ENCODE measurements at regions not wholly inside any gene's neighbourhood (a gene's known extent, or its start where the extent isn't known, plus 50 kb on each side); places are given as distances from the start of the nearest gene placed in this dataset.
"Not testable (repeated sequence)": the region's sequence is repeated elsewhere in the genome, so short reads cannot be mapped to it uniquely, and the experiment has no call there.

- no peak for DNase-seq (ENCODE audit: low spot score)
Observed at GRCh38 chr12:105581420-105581819, 250.9 kb downstream of the C12orf75 start.

DNA sequence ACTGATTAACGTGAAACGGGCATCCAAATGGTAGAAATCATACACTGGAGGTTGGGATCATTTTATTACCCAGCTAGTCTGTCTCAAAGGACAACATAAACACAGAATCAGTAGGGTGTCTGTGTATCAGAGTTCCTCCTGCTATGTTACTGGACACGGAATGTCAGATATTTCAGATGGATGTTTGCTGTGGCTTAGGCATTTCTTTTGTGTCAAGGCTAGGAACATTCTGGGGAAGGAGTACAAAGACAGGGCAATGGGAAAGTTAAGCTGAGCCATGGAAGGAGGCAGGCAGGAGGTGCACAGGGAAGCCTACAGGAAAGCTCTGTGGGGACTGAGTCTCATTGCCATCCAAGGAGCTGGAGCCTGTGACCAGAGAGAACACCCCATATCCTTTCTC lies 254.6 kb downstream of the C12orf75 start:
- DNase-seq (ENCODE audit: low spot score): no peak

- DNase-seq (ENCODE audit: low spot score): no peak
Observed at GRCh38 chr12:105587237-105587636, 256.7 kb downstream of the C12orf75 start.

DNA sequence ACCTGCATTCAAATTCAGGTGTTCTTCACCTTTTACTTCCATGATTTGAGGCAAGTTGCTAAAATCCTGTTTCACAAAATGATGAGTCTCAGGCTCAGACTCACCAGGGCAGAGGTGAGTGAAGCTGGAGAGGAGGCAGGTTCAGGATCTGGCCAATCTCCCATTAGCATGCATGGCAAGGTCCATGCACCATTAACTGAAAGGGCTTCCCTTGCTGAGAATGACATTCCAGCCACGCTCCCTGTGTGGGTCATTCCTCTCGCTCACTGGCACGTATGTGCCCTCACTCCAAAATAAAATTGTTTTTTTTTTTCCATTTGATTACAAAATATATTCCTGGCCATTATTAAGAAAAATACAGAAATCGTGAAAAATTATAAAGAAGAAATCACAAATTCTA lies 257.6 kb downstream of the C12orf75 start:
- DNase-seq (ENCODE audit: low spot score): no peak

DNA sequence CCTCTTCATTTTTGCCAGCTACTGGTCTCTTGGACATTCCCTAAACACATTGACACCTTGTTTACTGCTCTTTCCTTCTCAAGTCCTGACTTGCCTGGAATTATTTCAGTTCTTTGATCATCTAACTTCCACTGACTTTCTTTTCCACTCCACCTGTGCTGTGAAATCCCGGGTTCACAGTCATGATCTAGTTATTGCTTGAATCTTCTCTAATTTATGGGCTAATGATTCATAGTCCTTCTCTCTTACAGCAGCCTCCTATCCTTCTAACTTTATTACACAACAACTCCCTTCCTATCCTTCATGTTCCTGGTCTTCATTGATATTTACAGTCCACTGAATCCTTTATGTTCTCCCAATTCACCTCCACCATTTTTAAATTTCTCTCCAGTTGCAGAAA lies 260.1 kb downstream of the C12orf75 start:
- no peak for DNase-seq (ENCODE audit: low spot score)

GRCh38 chr12:105595440-105595839 lies 264.9 kb downstream of the C12orf75 start:
- no peak for DNase-seq (ENCODE audit: low spot score)

GRCh38 chr12:105596731-105597130 lies 266.2 kb downstream of the C12orf75 start:
- DNase-seq (ENCODE audit: low spot score): no peak

DNA sequence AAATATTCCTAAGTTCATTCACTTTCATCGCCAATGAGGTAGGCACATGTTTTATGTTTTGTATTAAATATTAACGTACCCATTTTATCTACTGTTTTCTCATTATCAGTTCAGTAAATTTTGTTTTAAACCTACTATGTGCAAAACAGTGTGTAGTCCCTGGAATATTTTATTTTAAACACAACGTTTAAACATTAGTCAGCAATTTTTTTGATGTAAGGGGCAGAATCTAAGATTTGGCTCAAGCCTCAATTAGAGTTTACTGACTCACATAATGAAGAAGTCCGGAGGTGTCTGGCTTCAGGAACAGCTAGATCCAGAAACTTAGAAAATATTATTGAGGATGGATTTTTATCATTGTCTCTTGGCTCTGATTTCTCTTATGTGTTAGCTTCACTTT lies 267.5 kb downstream of the C12orf75 start:
- DNase-seq (ENCODE audit: low spot score): no peak

GRCh38 chr12:105600911-105601545 lies 270.5 kb downstream of the C12orf75 start:
- DNase-seq (ENCODE audit: low spot score): no peak

GRCh38 chr12:105602312-105602711 lies 271.8 kb downstream of the C12orf75 start:
- DNase-seq (ENCODE audit: low spot score): not testable (repeated sequence)

DNA sequence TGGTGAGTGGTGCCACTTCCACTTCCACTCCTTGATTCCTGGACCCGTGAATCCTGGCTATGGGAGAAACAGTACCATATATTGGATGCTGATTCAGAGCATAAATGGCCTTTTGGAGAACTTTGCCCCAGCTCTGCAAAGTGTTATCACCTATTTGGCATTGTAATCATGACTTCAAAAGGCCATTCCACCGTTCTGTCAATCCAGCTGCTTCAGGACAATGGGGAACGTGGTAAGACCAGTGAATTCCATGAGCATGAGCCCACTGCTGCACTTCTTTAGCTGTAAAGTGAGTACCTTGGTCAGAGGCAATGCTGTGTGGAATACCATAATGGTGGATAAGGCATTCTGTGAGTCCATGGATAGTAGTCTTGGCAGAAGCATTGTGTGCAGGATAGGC lies 273.8 kb downstream of the C12orf75 start:
- DNase-seq (ENCODE audit: low spot score): not testable (repeated sequence)

GRCh38 chr12:105606613-105607012 lies 276.1 kb downstream of the C12orf75 start:
- not testable (repeated sequence) for DNase-seq (ENCODE audit: low spot score)

- not testable (repeated sequence) for DNase-seq (ENCODE audit: low spot score)
Observed at GRCh38 chr12:105609001-105609400, 278.5 kb downstream of the C12orf75 start.

GRCh38 chr12:105610459-105610858 lies 280.0 kb downstream of the C12orf75 start:
- no peak for DNase-seq (ENCODE audit: low spot score)

DNA sequence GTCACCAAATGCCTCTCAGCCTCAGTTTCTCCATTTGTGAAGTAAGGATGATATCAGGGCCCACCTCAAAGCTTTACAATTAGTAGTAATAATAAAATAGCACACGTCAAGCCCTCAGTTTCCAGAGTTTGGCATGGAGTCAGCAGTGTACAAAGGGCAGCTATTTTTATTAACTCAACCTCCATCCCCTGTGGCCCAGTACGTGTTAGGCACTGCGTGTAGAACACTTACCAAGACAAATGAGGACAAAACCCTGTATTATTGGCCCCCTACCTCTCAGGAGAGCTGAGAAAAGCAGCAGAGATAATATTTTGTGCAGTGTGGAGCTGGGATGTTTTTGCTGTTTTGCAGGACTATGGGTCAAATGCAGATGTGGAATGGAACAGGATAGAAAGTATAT lies 280.8 kb downstream of the C12orf75 start:
- DNase-seq (ENCODE audit: low spot score): no peak

- no peak for DNase-seq (ENCODE audit: low spot score)
Observed at GRCh38 chr12:105613269-105613668, 282.8 kb downstream of the C12orf75 start.

- no peak for DNase-seq (ENCODE audit: low spot score)
Observed at GRCh38 chr12:105613887-105614286, 283.4 kb downstream of the C12orf75 start.

- no peak for DNase-seq (ENCODE audit: low spot score)
Observed at GRCh38 chr12:105616971-105617540, 286.6 kb downstream of the C12orf75 start.

DNA sequence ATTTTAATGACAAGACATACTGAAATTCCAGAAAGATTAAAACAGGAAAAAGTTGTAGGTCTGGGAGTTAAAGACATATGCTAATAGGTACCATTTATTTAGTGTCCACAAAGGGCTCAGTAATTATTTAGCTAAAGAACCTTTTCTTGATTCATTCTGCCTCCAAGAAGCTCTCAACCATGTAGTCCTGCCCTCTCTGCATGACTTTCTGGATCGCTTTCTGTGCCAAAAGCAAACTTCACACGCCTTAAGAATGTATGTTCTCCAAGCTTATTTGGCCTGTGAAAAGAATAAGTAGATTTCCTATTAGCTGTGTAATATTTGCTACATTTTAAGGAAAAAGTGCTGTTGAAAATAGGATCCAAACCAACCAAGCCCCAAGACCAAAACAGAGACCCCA lies 291.7 kb downstream of the C12orf75 start:
- no peak for DNase-seq (ENCODE audit: low spot score)

DNA sequence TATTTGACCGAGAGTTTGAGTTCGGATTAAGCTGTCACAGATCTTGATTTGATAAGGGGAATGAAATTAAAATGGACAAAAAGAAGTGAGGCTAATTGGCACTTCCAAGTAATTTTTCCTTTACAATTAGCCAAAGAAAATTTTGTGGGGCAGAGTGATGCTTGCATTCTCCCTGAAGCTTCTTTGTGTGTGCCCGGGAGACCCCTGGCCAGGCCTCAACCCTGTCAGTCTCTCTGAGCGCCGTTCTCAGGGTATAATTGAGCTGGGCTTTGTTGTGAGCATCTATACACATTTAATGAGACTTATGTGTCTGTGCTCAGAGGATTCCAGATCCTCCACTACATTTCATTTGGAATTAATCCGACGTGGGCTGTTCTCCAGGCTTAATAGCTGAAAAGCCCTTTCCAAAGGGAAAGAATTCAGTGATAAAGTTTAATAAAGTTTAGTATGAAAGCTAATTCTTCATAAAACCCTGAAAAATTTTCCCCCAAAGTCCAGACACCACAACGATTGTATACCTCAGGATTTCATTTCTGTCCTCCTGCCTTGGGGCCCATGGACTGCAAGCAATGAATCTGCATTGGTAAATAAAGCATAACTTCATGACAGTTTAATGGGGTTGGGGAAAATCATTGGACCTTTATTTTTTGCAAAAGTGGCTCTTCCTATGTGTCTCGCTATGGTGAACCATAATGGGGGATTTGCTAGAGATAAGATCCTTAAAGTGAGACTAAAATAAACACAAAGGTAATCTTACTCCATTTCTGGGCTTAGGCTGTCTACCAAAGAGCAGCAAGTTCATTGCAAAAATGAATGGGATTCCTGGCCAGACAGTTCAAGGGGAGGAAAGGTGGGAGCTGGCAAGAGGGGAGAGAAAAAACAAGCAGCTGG lies 292.6 kb downstream of the C12orf75 start:
- no peak for DNase-seq (ENCODE audit: low spot score)

DNA sequence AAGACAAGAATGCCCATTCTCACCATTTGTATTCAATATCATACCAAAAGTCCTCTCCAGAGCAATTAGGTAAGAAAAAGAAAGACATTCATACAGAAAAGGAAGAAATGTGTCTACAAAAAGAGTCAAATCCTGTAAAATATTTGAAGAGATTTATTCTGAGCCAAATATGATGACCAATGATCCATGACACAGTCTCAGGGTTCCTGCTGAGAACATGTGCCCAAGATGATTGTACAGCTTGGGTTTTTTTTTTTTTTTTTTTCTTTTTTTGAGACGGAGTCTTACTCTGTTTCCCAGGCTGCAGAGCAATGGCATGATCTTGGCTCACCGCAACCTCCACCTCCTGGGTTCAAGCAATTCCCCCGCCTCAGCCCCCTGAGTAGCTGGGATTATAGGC lies 296.2 kb downstream of the C12orf75 start:
- no peak for DNase-seq (ENCODE audit: low spot score)

GRCh38 chr12:105637470-105637869 lies 307.0 kb downstream of the C12orf75 start:
- no peak for DNase-seq (ENCODE audit: low spot score)

DNA sequence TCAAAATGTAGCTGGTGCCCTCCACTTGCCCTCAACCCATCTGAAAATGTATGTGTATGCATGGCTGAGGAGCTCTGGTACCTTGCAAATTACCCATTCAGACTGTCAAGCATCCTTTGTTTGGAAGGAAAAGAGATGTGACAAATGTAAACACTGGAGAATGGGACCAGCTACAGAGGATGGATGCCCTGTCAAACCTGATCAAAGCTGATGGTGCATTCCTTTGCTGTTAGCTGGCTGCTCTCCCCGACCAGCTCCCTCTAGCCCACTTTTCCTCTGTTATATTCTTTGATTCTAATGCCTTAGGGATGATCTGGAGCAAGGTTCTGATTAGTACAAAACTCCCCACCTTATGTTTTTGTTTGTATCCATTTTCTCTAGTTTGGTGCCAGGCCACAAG lies 310.3 kb downstream of the C12orf75 start:
- no peak for DNase-seq (ENCODE audit: low spot score)
